H1 (cell line): ENCODE measurements at regions not wholly inside any gene's neighbourhood (a gene's known extent, or its start where the extent isn't known, plus 50 kb on each side); places are given as distances from the start of the nearest gene placed in this dataset.

ENCODE experiments used
- CHD2 ChIP-seq: IDR thresholded peaks from 2 replicates; pipeline ENCODE4 v1.6.1; 2012; ENCODE audit warnings: low read length, improper control_type of control experiment
- GTF2F1 ChIP-seq: IDR thresholded peaks from 2 replicates; pipeline ENCODE4 v1.6.1; 2012; ENCODE audit warnings: low read depth, low read length, improper control_type of control experiment, borderline replicate concordance
- POLR2A ChIP-seq, 2 experiments: IDR thresholded peaks; 1 replicate in 1 of 2; 2 replicates in 1 of 2; pipeline ENCODE4 v1.6.1; 2011; ENCODE audit warnings: low read depth in 2 of 2, low read length in 2 of 2, mild to moderate bottlenecking in 2 of 2; ENCODE audit errors: control extremely low read depth in 1 of 2
- RNF2 ChIP-seq: fragments of 200-900, 300-1000 bp; sonication (generic); IDR thresholded peaks from 2 replicates; pipeline ENCODE4 v1.7.1; 2016; ENCODE audit warnings: borderline replicate concordance, low read depth, mild to moderate bottlenecking, antibody characterized with exemption, low read length; ENCODE audit not compliant: poor library complexity, severe bottlenecking; ENCODE audit errors: missing control alignments
- TF ChIP-seq, protein P1 (sequence below), 3 experiments: IDR thresholded peaks; 1 replicate in 2 of 3; 2 replicates in 1 of 3; pipeline versions ENCODE4 v1.5.1 to v1.6.1; 2011; ENCODE audit warnings: low read length in 3 of 3, mild to moderate bottlenecking in 3 of 3, inconsistent platforms in 2 of 3, low read depth in 1 of 3, moderate library complexity in 1 of 3; ENCODE audit not compliant: insufficient read depth in 1 of 3; ENCODE audit errors: control extremely low read depth in 1 of 3

DNA sequence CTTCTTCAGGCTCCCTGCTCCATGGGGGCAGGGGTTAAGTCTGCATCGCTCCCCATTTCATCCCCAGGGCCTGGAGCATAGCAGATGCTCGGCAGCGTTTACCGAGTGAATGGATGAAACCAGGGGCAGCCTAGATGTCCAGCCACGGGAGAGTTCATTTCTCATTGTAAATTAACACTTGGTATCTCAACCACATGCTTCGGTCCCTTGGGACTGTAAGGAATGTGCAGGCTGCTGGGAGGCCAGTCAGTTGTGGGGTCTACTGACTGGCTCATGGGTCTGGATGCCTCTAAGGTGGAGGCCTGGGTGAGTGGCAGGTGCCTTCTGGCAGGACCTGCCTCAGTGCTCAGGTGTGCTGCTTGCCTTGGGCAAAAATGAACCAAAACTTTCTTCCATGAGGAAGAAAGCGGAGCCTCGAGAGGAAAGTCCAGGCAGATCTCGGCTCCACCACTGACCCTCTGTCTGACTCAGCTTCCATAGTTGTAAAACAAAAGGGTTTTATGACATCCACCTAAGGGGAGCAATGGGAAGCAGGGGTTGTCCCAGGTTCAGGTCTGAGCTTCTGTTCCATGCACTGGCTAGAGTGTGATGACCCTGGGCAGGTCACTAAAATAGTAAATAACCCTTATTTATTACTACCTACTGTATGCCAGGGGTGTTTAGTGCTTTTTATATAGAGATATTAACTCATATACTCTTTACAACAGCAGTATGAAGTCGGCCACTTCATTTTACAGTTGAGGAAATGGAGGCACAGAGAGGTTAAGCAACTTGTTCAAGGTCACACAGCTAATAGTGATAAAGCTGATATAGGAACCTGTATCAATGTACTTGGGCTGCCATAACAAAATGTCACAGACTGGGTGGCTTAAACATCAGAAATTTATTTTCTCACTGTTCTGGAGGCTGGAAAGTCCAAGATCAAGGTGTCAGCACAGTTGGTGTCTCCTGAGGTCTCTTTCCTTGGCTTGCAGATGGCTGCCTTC, 144.3 kb upstream of the STX18 start:
- TF ChIP-seq, protein P1, sequence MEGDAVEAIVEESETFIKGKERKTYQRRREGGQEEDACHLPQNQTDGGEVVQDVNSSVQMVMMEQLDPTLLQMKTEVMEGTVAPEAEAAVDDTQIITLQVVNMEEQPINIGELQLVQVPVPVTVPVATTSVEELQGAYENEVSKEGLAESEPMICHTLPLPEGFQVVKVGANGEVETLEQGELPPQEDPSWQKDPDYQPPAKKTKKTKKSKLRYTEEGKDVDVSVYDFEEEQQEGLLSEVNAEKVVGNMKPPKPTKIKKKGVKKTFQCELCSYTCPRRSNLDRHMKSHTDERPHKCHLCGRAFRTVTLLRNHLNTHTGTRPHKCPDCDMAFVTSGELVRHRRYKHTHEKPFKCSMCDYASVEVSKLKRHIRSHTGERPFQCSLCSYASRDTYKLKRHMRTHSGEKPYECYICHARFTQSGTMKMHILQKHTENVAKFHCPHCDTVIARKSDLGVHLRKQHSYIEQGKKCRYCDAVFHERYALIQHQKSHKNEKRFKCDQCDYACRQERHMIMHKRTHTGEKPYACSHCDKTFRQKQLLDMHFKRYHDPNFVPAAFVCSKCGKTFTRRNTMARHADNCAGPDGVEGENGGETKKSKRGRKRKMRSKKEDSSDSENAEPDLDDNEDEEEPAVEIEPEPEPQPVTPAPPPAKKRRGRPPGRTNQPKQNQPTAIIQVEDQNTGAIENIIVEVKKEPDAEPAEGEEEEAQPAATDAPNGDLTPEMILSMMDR (IDR thresholded peaks at IDR 0.05; ENCODE audit: control extremely low read depth in 1 of 3, insufficient read depth in 1 of 3, low read depth in 1 of 3, low read length in 3 of 3) = no peak
- TF ChIP-seq POLR2A (IDR thresholded peaks at IDR 0.05; ENCODE audit: control extremely low read depth in 1 of 2, low read depth in 2 of 2, low read length in 2 of 2) (no peak), GTF2F1 (no peak), RNF2 (no peak), CHD2 (no peak)
